Endothelial cell of umbilical vein (primary cell): ENCODE measurements at regions not wholly inside any gene's neighbourhood (a gene's known extent, or its start where the extent isn't known, plus 50 kb on each side); places are given as distances from the start of the nearest gene placed in this dataset.

Experiments
- BruUV-seq: library from RNA; stranded (reverse); fragments of 400-500 nt; replicated peaks from 2 replicates; lab custom pipeline; 2021; lab: Mats Ljungman, UMichigan
- CTCF ChIA-PET: fragments of 300-600, 350-600 bp; sonication (Branson Sonifier 250); formaldehyde crosslinking; loops from one replicate; lab custom pipeline; 2021; ENCODE audit warnings: antibody characterized with exemption, inconsistent platforms; lab: Charles Lee
- POLR2A ChIA-PET: fragments of 300-600, 350-600 bp; sonication (Branson Sonifier 250); formaldehyde crosslinking; loops from one replicate; lab custom pipeline; 2021; ENCODE audit warnings: antibody characterized with exemption, inconsistent platforms; lab: Charles Lee
- DNase-seq: peaks from one replicate; pipeline ENCODE4 v3.0.0-alpha.2; 2011; ENCODE audit warnings: low read depth, low spot score
- FAIRE-seq: peaks from 2 replicates; lab custom pipeline; 2011; peaks lifted over from hg19 to GRCh38; lab: Jason Lieb, UNC
- H2AFZ ChIP-seq: 2 replicates; pipeline ENCODE4 v1.6.0; 2012; ENCODE audit warnings: low read depth, low read length, control low read depth, inconsistent platforms
- H3K27ac ChIP-seq: 2 replicates; pipeline ENCODE4 v1.5.1; 2011; ENCODE audit warnings: low read depth, mild to moderate bottlenecking, control low read depth, low read length, moderate library complexity; ENCODE audit not compliant: insufficient read depth
- H3K27me3 ChIP-seq, 2 experiments: 2 replicates each; pipeline versions ENCODE4 v1.6.0 to v1.6.1; 2011; ENCODE audit warnings: low read length in 2 of 2, mixed read lengths in 1 of 2; ENCODE audit not compliant: control insufficient read depth in 2 of 2, insufficient read depth in 2 of 2
- H3K36me3 ChIP-seq, 2 experiments: 2 replicates in 1 of 2; 3 replicates in 1 of 2; pipeline ENCODE4 v1.5.1; 2011; ENCODE audit warnings: low read length in 2 of 2, mild to moderate bottlenecking in 1 of 2, moderate library complexity in 1 of 2; ENCODE audit not compliant: control insufficient read depth in 2 of 2, insufficient read depth in 2 of 2; ENCODE audit errors: extremely low read depth in 1 of 2
- H3K4me1 ChIP-seq: 3 replicates; pipeline ENCODE4 v1.5.1; 2011; ENCODE audit warnings: mild to moderate bottlenecking, low read length; ENCODE audit not compliant: control insufficient read depth, insufficient read depth; ENCODE audit errors: extremely low read depth
- H3K4me2 ChIP-seq: 2 replicates; pipeline ENCODE4 v1.6.1; 2011; ENCODE audit warnings: low read length, control low read depth, mixed read lengths; ENCODE audit not compliant: insufficient read depth
- H3K4me3 ChIP-seq, 3 experiments: fragments of 200-600 bp in 1 of 3; sonication (generic), shearing (Covaris generic) in 1 of 3; replicated peaks in 1 of 3; 2 replicates each; pipeline ENCODE4 v1.5.1; 2011 to 2016; ENCODE audit warnings: control low read depth in 3 of 3, low read length in 3 of 3, mild to moderate bottlenecking in 2 of 3, inconsistent platforms in 1 of 3, low read depth in 1 of 3, moderate library complexity in 1 of 3; ENCODE audit not compliant: insufficient read depth in 1 of 3
- H3K79me2 ChIP-seq: 2 replicates; pipeline ENCODE4 v1.6.0; 2012; ENCODE audit warnings: low read length, inconsistent platforms; ENCODE audit not compliant: control insufficient read depth, insufficient read depth
- H3K9ac ChIP-seq: replicated peaks from 2 replicates; pipeline ENCODE3; 2011; ENCODE audit warnings: low read length, control low read depth; ENCODE audit not compliant: insufficient read depth; ENCODE audit errors: extremely low read depth
- H3K9me1 ChIP-seq: replicated peaks from 3 replicates; pipeline ENCODE4 v1.6.0; 2011; ENCODE audit warnings: mild to moderate bottlenecking, low read length; ENCODE audit not compliant: control insufficient read depth, insufficient read depth; ENCODE audit errors: extremely low read depth
- H3K9me3 ChIP-seq: replicated peaks from 2 replicates; pipeline ENCODE4 v1.5.1; 2012; ENCODE audit warnings: low read length, inconsistent platforms; ENCODE audit not compliant: control insufficient read depth, insufficient read depth
- H4K20me1 ChIP-seq: replicated peaks from 2 replicates; pipeline ENCODE3; 2011; ENCODE audit warnings: mild to moderate bottlenecking, low read length; ENCODE audit not compliant: control insufficient read depth, insufficient read depth; ENCODE audit errors: extremely low read depth
- EZH2 ChIP-seq: IDR thresholded peaks from 2 replicates; pipeline ENCODE4 v1.6.1; 2012; ENCODE audit warnings: borderline replicate concordance, low read depth, mild to moderate bottlenecking, moderate library complexity, low read length, inconsistent platforms; ENCODE audit not compliant: severe bottlenecking
- FOS ChIP-seq: IDR thresholded peaks from 2 replicates; pipeline ENCODE4 v1.6.1; 2011; ENCODE audit warnings: mild to moderate bottlenecking, low read length, moderate library complexity, borderline replicate concordance; ENCODE audit not compliant: insufficient read depth
- GATA2 ChIP-seq: IDR thresholded peaks from 2 replicates; pipeline ENCODE4 v1.7.0; 2011; ENCODE audit warnings: low read depth, mild to moderate bottlenecking, moderate library complexity, mixed read lengths, low read length; ENCODE audit not compliant: insufficient read length, insufficient read depth
- JUN ChIP-seq: IDR thresholded peaks from 2 replicates; pipeline ENCODE4 v1.6.1; 2011; ENCODE audit warnings: borderline replicate concordance, low read depth; ENCODE audit not compliant: insufficient read length, insufficient read depth
- MYC ChIP-seq: IDR thresholded peaks from one replicate; pipeline ENCODE4 v1.6.1; 2011; ENCODE audit warnings: mild to moderate bottlenecking, low read depth, low read length
- POLR2A ChIP-seq: IDR thresholded peaks from 2 replicates; pipeline ENCODE4 v1.6.1; 2012; ENCODE audit warnings: low read depth, mild to moderate bottlenecking, control low read depth, low read length
- POLR2AphosphoS5 ChIP-seq: IDR thresholded peaks from 2 replicates; pipeline ENCODE4 v1.6.1; 2012; ENCODE audit warnings: low read depth, mild to moderate bottlenecking, control low read depth, low read length, moderate library complexity; ENCODE audit not compliant: insufficient read depth
- dilution Hi-C: fragments of 300-500 bp; cut with MboI; formaldehyde crosslinking; loops from one replicate; pipeline ENCODE4 v1.15.0; 2019; ENCODE audit warnings: low sequenced_read_pairs; ENCODE audit not compliant: extremely low pct_ligation_motif_present
- intact Hi-C: fragments of 100-400 bp; cut with micrococcal nuclease; formaldehyde crosslinking; loops from one replicate; pipeline ENCODE4 v1.10.0; 2022
- TF ChIP-seq, protein P1 (sequence below): IDR thresholded peaks from 2 replicates; pipeline ENCODE4 v1.6.1; 2011; ENCODE audit not compliant: insufficient read depth, insufficient read length
- TF ChIP-seq, protein P2 (sequence below), 2 donors: IDR thresholded peaks; 1 replicate in 1 of 2; 2 replicates in 1 of 2; pipeline ENCODE4 v1.5.1; 2011; ENCODE audit warnings: low read length in 2 of 2, mild to moderate bottlenecking in 2 of 2, moderate library complexity in 2 of 2, control low read depth in 1 of 2, inconsistent platforms in 1 of 2, low read depth in 1 of 2; ENCODE audit not compliant: insufficient read depth in 1 of 2; ENCODE audit errors: extremely low read depth in 1 of 2

DNA sequence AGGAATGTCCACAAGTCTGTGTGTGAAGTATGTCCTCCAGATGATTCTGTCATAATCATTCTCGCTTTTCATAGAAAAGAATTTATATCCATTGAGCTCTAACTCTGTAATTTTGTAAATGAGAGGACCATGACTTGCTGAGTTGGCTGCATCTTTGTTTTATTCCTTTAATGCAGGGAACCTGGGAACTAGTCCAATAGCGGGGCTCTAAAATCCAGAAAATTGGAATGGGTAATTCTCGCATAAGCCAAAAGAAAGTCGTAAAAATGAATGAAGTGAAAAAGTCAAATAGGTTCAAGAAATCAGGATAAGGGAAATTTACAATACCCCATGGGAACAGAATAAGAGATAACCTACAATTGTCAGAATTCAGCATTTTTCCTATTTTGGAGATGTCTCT is 232.5 kb downstream of the RAB38 start:
- dilution Hi-C loops (no loop called here), intact Hi-C loops (no loop called here)
- H2AFZ ChIP-seq = no peak overlapping the region
- no peaks in the 10 kb centered on the region for H3K79me2 ChIP-seq
- H4K20me1 ChIP-seq = no peaks in the 10 kb centered on the region
- no peak overlapping the region for H3K4me3 ChIP-seq
- no peaks in the 10 kb centered on the region for H3K4me1 ChIP-seq
- FAIRE-seq (no peak), DNase-seq (no peak)
- H3K27me3 ChIP-seq = no peaks in the 10 kb centered on the region
- no peaks in the 10 kb centered on the region for H3K36me3 ChIP-seq
- no peak overlapping the region for H3K27ac ChIP-seq
- ChIA-PET POLR2A (no interaction called here), CTCF (interaction anchor here (1.0 kb wide), 1 partner anchor 9 kb away, joined by 3 read pairs; no protein-coding TSS in a partner anchor)
- H3K9me1 ChIP-seq = no peaks in the 10 kb centered on the region
- TF ChIP-seq POLR2A = no peak
- no peak for TF ChIP-seq POLR2AphosphoS5
- TF ChIP-seq EZH2 = no peak
- TF ChIP-seq JUN = no peak
- TF ChIP-seq FOS = no peak
- TF ChIP-seq, protein P1, sequence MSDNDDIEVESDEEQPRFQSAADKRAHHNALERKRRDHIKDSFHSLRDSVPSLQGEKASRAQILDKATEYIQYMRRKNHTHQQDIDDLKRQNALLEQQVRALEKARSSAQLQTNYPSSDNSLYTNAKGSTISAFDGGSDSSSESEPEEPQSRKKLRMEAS = no peak
- TF ChIP-seq MYC = no peak
- TF ChIP-seq, protein P2, sequence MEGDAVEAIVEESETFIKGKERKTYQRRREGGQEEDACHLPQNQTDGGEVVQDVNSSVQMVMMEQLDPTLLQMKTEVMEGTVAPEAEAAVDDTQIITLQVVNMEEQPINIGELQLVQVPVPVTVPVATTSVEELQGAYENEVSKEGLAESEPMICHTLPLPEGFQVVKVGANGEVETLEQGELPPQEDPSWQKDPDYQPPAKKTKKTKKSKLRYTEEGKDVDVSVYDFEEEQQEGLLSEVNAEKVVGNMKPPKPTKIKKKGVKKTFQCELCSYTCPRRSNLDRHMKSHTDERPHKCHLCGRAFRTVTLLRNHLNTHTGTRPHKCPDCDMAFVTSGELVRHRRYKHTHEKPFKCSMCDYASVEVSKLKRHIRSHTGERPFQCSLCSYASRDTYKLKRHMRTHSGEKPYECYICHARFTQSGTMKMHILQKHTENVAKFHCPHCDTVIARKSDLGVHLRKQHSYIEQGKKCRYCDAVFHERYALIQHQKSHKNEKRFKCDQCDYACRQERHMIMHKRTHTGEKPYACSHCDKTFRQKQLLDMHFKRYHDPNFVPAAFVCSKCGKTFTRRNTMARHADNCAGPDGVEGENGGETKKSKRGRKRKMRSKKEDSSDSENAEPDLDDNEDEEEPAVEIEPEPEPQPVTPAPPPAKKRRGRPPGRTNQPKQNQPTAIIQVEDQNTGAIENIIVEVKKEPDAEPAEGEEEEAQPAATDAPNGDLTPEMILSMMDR (IDR thresholded peaks at IDR 0.05; ENCODE audit: extremely low read depth in 1 of 2, insufficient read depth in 1 of 2, low read depth in 1 of 2, low read length in 2 of 2) = no peak
- no peak for TF ChIP-seq GATA2
- H3K9ac ChIP-seq = no peak overlapping the region
- no peaks in the 10 kb centered on the region for H3K9me3 ChIP-seq
- H3K4me2 ChIP-seq = no peak overlapping the region
- no TSS peak for BruUV-seq
